Activated T-cell treated with anti-CD3 and anti-CD28 coated beads, Interleukin-2, amount 50 U/mL, for 24 hours (primary cell): ENCODE measurements at regions not wholly inside any gene's neighbourhood (a gene's known extent, or its start where the extent isn't known, plus 50 kb on each side); places are given as distances from the start of the nearest gene placed in this dataset.

Source experiments
- DNase-seq: peaks from one replicate; pipeline ENCODE4 v3.0.0-alpha.2; 2020
- H3K27ac Mint-ChIP-seq: 2 replicates; pipeline ENCODE4 v1.8.0; 2020; ENCODE audit warnings: mild to moderate bottlenecking, mixed read lengths
- H3K27me3 Mint-ChIP-seq: 2 replicates; pipeline ENCODE4 v1.8.0; 2020; ENCODE audit warnings: mixed read lengths
- H3K36me3 Mint-ChIP-seq: 2 replicates; pipeline ENCODE4 v1.8.0; 2020; ENCODE audit warnings: low read depth, mixed read lengths
- H3K4me1 Mint-ChIP-seq: 2 replicates; pipeline ENCODE4 v1.8.0; 2020; ENCODE audit warnings: low read depth, mixed read lengths
- H3K4me3 Mint-ChIP-seq: 2 replicates; pipeline ENCODE4 v1.8.0; 2020; ENCODE audit warnings: mild to moderate bottlenecking, moderate library complexity, mixed read lengths
- H3K9me3 Mint-ChIP-seq: 2 replicates; pipeline ENCODE4 v1.8.0; 2020; ENCODE audit warnings: mixed read lengths

GRCh38 chr13:52975969-52976368 is 52.6 kb upstream of the OLFM4 start:
- no peaks in the 10 kb centered on the region for H3K36me3 Mint-ChIP-seq
- DNase-seq, result no peak
- no peaks in the 10 kb centered on the region for H3K9me3 Mint-ChIP-seq
- peaks cover 25% of the 10 kb centered on the region for H3K27me3 Mint-ChIP-seq
- no peaks in the 10 kb centered on the region for H3K4me1 Mint-ChIP-seq
- H3K27ac Mint-ChIP-seq, result no peak overlapping the region
- no peak overlapping the region for H3K4me3 Mint-ChIP-seq

DNA sequence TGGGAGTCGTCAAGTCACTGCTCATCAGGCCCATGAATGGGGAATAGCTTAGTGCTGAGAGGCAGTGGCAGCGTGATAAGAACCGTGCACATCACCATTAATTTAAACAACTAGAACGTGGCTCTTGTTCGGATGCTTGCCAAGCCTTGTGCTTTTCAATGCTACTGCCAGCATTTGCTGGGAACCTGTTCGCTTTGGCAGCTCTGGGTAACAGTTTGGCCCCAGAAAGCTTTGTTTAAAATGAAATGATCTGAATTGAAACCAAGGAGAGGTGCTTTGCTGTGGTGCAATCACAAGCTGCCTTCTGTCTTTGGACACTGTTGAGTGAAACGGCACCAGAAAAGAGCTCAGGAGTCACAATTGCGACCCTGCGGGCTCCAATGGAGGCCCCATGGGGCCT is 53.5 kb upstream of the OLFM4 start:
- H3K4me3 Mint-ChIP-seq, result no peak overlapping the region
- H3K27ac Mint-ChIP-seq, result no peak overlapping the region
- H3K9me3 Mint-ChIP-seq, result no peaks in the 10 kb centered on the region
- no peaks in the 10 kb centered on the region for H3K36me3 Mint-ChIP-seq
- H3K27me3 Mint-ChIP-seq, result peaks cover 26% of the 10 kb centered on the region
- no peaks in the 10 kb centered on the region for H3K4me1 Mint-ChIP-seq
- no peak for DNase-seq

GRCh38 chr13:52974711-52975110 is 53.9 kb upstream of the OLFM4 start:
- DNase-seq, result no peak
- Mint-ChIP-seq H3K4me3 (no peak overlapping the region), H3K27me3 (peaks cover 30% of the 10 kb centered on the region), H3K27ac (no peak overlapping the region), H3K36me3 (no peaks in the 10 kb centered on the region), H3K9me3 (no peaks in the 10 kb centered on the region), H3K4me1 (no peaks in the 10 kb centered on the region)

GRCh38 chr13:52969373-52969772 is 59.2 kb upstream of the OLFM4 start:
- H3K27ac Mint-ChIP-seq, result no peak overlapping the region
- no peaks in the 10 kb centered on the region for H3K4me1 Mint-ChIP-seq
- no peak overlapping the region for H3K4me3 Mint-ChIP-seq
- H3K27me3 Mint-ChIP-seq, result peaks cover 31% of the 10 kb centered on the region
- no peaks in the 10 kb centered on the region for H3K9me3 Mint-ChIP-seq
- no peak for DNase-seq
- H3K36me3 Mint-ChIP-seq, result no peaks in the 10 kb centered on the region

- no peaks in the 10 kb centered on the region for H3K36me3 Mint-ChIP-seq
- no peak overlapping the region for H3K27ac Mint-ChIP-seq
- peak; percentile 66 for DNase-seq
- no peaks in the 10 kb centered on the region for H3K4me1 Mint-ChIP-seq
- peaks cover 20% of the 10 kb centered on the region for H3K27me3 Mint-ChIP-seq
- no peak overlapping the region for H3K4me3 Mint-ChIP-seq
- H3K9me3 Mint-ChIP-seq, result no peaks in the 10 kb centered on the region
Observed at GRCh38 chr13:52968074-52968700, 60.4 kb upstream of the OLFM4 start.

- Mint-ChIP-seq H3K4me1 (no peaks in the 10 kb centered on the region), H3K4me3 (no peak overlapping the region), H3K27me3 (peaks cover 3% of the 10 kb centered on the region), H3K9me3 (no peaks in the 10 kb centered on the region), H3K36me3 (no peaks in the 10 kb centered on the region), H3K27ac (no peak overlapping the region)
- no peak for DNase-seq
Observed at GRCh38 chr13:52961987-52962386, 66.6 kb upstream of the OLFM4 start.

GRCh38 chr13:52961256-52961910 is 67.2 kb upstream of the OLFM4 start:
- Mint-ChIP-seq H3K4me1 (no peaks in the 10 kb centered on the region), H3K27me3 (peaks cover 3% of the 10 kb centered on the region), H3K27ac (no peak overlapping the region), H3K36me3 (no peaks in the 10 kb centered on the region), H3K9me3 (no peaks in the 10 kb centered on the region), H3K4me3 (no peak overlapping the region)
- DNase-seq, result no peak

DNA sequence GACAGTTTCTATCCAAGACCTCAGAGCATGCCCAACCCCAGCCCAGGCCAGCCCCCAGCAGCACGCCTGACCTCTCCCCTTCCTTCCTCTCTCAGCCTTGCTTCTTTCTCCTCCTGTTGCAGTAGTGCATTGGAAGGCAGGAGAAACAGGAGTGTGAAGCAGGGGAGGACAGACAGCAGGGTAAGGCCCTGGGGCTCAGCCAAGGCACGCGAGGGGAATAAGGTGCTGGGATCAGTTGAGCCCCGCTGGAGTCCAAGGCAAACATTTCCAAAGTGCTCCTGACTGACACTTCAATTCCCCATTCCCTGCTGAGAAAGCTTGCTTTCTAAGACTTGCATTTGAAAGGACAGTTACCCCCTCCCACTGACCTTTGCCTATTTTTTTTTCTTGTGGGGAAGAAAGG is 73.1 kb upstream of the OLFM4 start:
- Mint-ChIP-seq H3K4me1 (no peaks in the 10 kb centered on the region), H3K4me3 (no peak overlapping the region), H3K9me3 (no peaks in the 10 kb centered on the region), H3K36me3 (no peaks in the 10 kb centered on the region), H3K27ac (no peak overlapping the region), H3K27me3 (peaks cover 3% of the 10 kb centered on the region)
- DNase-seq, result no peak

- H3K4me3 Mint-ChIP-seq, result no peak overlapping the region
- H3K36me3 Mint-ChIP-seq, result no peaks in the 10 kb centered on the region
- no peaks in the 10 kb centered on the region for H3K9me3 Mint-ChIP-seq
- H3K27me3 Mint-ChIP-seq, result peaks cover 3% of the 10 kb centered on the region
- H3K27ac Mint-ChIP-seq, result no peak overlapping the region
- no peaks in the 10 kb centered on the region for H3K4me1 Mint-ChIP-seq
- no peak for DNase-seq
Observed at GRCh38 chr13:52954838-52955237, 73.8 kb upstream of the OLFM4 start.

DNA sequence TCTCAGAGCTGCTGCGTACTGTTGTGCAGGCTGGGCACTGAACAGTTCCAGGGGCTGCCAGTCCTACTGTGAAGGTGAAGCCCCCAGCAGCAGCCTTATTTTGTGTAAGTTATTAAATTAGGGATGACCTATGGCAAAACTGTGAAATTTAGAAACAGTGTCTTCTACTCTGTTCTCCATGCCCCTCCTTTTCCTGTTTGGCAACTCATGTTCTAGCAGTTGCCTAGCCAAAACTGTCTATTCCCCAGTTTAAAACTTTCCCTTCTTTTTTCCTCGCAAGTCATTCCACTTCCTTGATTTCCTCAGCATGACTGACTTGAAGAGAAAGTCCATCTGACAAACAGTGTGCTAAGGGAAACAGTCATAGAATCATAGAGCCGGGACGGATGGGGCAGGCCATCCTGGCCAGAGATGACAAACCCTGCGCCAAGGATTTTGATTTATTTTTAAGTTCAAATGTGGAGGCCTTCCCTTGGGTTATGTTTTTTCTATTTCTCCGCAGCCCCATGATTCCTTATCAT is 78.1 kb upstream of the OLFM4 start:
- Mint-ChIP-seq H3K27ac (no peak overlapping the region), H3K36me3 (no peaks in the 10 kb centered on the region), H3K4me3 (no peak overlapping the region), H3K4me1 (no peaks in the 10 kb centered on the region), H3K9me3 (no peaks in the 10 kb centered on the region), H3K27me3 (peaks cover 3% of the 10 kb centered on the region)
- no peak for DNase-seq

DNA sequence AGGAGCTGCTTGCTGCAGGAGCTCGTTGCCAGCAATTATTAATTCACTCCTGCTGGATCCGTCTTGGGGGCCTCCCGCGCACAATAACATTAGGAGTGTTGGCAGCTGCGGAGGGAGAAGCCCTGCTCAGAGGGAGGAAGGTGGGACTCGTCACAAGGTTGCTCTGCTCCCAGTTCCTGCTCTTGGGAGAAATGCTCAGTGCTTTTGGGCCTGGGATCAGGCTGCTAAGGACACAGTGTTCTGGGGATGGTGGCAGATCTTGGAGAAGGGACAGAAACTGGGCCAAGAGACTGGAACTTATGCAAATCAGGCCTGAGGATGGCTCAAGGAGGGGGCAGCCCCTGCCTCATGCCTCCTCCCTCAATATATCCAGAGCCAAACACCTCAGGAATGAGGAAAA is 78.9 kb upstream of the OLFM4 start:
- Mint-ChIP-seq H3K4me3 (no peak overlapping the region), H3K27me3 (peaks cover 7% of the 10 kb centered on the region), H3K36me3 (no peaks in the 10 kb centered on the region), H3K4me1 (no peaks in the 10 kb centered on the region), H3K9me3 (no peaks in the 10 kb centered on the region), H3K27ac (no peak overlapping the region)
- DNase-seq, result no peak

DNA sequence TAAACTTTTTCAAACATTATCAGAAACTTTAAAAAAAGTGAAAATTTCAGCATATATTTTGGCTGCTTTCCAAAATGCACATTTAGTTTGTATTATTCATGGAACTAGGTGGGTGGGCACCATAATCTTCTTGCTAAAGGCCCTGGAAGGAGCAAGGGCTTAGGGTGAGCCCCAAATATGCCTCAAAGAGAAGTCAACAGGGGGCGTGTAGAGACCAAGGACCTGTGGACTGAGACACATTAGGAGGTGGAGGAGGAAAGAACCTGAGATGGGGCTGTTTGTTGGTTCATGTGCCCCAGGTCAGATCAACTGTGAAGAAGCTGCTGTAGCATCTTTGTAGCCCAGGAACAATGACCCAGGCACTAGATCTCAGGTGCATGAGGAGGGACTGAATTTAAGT is 79.6 kb upstream of the OLFM4 start:
- Mint-ChIP-seq H3K9me3 (no peaks in the 10 kb centered on the region), H3K27me3 (peaks cover 7% of the 10 kb centered on the region), H3K4me3 (no peak overlapping the region), H3K36me3 (no peaks in the 10 kb centered on the region), H3K27ac (no peak overlapping the region), H3K4me1 (no peaks in the 10 kb centered on the region)
- DNase-seq, result no peak

- Mint-ChIP-seq H3K27ac (no peak overlapping the region), H3K4me3 (no peak overlapping the region)
Observed at GRCh38 chr13:52947921-52948373, 80.7 kb upstream of the OLFM4 start.

DNA sequence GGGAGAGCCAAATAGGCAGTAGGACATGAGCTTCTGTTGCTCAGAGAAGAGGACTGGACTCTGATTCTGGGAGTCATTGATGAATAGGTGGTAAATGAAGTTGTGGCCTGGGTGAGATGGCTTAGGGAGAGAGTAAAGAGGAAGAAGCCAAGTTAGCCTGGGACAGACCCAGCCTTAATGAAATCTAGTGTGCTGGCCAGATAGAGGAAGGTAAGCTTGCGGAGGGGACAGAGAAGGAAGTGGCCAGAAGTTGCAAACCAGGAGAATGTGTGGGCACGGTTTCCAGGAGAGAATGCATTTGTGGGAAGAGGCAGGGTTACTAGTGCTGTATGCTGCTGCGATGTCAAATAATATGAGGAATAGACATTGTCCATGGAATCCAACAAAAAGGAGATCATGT is 83.3 kb upstream of the OLFM4 start:
- no peak overlapping the region for H3K27ac Mint-ChIP-seq
- no peaks in the 10 kb centered on the region for H3K4me1 Mint-ChIP-seq
- H3K9me3 Mint-ChIP-seq, result no peaks in the 10 kb centered on the region
- no peak for DNase-seq
- H3K27me3 Mint-ChIP-seq, result peaks cover 9% of the 10 kb centered on the region
- no peaks in the 10 kb centered on the region for H3K36me3 Mint-ChIP-seq
- H3K4me3 Mint-ChIP-seq, result no peak overlapping the region

More at GRCh38 chr13:52947921-52948373, 80.7 kb upstream of the OLFM4 start:
- no peaks in the 10 kb centered on the region for H3K9me3 Mint-ChIP-seq
- no peaks in the 10 kb centered on the region for H3K4me1 Mint-ChIP-seq
- no peaks in the 10 kb centered on the region for H3K36me3 Mint-ChIP-seq
- DNase-seq, result no peak
- peaks cover 9% of the 10 kb centered on the region for H3K27me3 Mint-ChIP-seq

DNA sequence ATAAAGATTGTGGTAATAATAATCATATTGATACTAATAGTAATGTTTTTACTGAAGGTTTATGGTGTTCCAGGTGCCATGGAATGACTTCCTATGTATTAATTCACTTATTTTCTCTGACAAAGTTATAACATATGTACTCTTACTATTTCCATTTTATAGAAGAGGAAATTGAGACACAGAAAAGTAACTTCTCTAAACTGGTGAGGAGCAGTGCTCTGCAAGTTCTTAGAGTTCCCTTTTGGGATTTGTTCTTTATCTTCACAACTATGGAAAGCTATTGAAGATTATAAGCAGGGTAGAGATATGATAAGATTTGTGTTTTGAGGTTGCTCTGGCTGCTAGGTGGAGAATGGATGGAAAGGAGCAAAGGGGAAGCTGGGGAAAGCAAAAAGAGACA is 83.9 kb upstream of the OLFM4 start:
- Mint-ChIP-seq H3K9me3 (no peaks in the 10 kb centered on the region), H3K4me1 (no peaks in the 10 kb centered on the region), H3K27ac (no peak overlapping the region), H3K27me3 (peaks cover 9% of the 10 kb centered on the region), H3K36me3 (no peaks in the 10 kb centered on the region), H3K4me3 (no peak overlapping the region)
- no peak for DNase-seq
